HG03469 (cell line): ENCODE measurements at regions not wholly inside any gene's neighbourhood (a gene's known extent, or its start where the extent isn't known, plus 50 kb on each side); places are given as distances from the start of the nearest gene placed in this dataset.
"Not testable (repeated sequence)": the region's sequence is repeated elsewhere in the genome, so short reads cannot be mapped to it uniquely, and the experiment has no call there.

Source experiments
- ATAC-seq: cut with Tn5 transposase; IDR thresholded peaks from one replicate; pipeline ENCODE4 v1.9.1; 2021; ENCODE audit warnings: mild to moderate bottlenecking, moderate library complexity, moderate number of reproducible peaks; ENCODE audit not compliant: unreplicated experiment

DNA sequence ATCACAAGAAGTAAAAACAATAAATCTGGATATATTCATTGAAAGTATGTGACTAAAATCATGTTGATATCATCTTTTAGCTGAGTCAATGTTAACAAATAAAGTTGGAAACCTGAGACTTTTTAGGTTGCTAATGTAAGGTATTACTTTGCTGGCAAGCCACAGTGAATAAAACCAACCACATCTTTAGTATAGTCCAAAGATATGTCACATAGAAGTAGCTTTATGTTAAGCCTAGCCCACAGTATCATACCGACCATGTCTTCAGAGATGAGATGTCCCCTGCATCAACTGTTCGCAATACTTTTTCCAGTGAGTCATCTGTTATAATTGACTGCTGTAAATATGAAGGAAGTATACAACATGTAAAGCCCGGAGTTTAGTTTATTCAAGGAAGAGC, 107.6 kb upstream of the MCHR2 start:
- ATAC-seq: no peak

DNA sequence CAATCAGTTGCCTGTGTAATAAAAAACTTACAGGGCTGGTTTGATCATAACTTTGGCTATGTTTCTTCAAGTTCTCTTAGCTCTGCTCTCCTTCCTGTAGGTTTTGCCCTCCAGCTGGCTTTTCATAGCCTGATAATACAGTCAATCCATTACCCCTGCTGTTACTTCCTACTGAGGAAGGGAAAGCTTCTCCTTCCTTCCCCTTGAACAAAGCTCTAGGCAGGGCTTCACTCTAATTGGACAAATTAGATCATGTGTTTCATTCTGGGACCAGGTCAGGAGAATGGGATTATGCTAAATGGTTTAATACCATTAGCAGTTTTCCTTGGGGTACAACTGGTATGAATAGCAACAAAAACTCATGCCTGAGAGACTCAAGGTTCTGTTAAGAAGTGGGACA, 106.8 kb upstream of the MCHR2 start:
- no peak for ATAC-seq

DNA sequence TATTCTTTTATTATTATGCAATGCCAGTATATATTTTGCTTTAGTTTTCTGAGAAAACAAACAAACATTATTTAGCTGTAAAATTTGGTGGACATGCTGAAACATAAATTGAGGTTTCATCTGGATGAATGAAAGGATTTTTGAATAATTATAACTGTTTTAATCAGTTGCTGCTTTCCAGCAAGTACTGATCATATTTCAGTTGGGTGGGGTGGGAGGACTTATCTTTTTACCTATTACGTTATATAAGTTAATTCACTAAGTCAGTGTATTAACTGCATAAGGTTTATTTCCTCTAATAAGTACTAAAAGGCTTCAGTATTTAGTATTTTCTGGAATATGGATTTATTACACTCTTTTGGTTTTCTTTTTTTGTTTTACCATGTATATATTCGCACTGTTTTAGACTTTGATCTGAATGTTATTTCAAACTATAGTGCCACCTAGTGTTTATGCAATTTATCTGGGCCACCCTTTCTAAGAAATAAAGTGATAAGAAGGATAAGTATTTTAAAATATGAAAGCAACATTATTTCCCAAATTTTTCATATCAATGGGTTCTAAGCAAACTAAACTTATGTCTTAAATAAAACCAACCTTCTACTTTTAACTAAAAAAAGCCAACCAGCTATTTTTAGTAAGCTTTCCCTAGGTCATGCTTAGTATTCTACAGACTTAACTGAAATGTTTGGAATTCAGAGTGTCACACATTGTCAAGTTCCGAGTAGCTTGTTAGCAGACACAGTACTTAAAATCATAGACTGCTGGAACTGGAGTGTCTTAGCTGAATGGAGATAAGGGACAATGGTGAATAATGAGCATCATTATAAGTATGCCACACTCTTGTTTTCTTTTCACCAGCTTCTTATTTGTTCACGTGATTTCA, 105.4 kb upstream of the MCHR2 start:
- no peak for ATAC-seq

DNA sequence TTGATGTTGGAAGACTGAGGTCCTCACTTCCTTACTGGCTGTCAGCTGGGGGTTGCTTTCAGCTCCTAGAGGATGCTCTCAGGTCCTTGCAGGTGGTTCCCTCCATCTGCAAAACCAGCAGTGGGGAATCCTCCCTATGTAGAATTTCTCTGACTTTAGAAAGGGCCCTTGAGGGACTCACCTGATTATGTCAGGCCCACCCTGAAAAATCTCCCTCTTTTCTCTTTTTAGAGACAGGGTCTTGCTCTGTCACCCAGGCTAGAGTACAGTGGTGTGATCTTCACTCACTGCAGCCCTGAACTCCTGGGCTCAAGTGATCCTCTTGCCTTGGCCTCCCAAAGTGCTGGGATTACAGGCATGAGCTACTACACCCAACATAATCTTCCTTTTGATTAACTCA, 102.9 kb upstream of the MCHR2 start:
- ATAC-seq: no peak

DNA sequence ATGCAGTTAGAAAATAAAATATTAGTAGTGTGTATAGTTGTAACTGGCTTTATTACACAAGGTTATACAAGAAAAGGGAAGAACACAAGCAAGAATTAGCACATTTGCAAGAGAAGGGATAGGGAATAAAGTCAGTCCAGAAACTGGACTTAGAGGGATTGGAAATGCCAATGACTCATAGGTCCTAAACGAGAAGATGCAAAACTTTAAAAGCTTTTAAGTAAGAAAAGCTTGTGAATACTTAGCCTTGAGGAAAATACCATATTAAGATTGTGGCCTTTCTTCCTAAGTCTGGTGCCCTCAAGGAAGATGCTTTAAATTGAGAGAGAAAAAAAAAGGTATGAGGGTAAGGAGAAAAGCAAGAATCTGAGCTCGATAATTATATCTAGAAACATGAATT, 102.3 kb upstream of the MCHR2 start:
- ATAC-seq: no peak

DNA sequence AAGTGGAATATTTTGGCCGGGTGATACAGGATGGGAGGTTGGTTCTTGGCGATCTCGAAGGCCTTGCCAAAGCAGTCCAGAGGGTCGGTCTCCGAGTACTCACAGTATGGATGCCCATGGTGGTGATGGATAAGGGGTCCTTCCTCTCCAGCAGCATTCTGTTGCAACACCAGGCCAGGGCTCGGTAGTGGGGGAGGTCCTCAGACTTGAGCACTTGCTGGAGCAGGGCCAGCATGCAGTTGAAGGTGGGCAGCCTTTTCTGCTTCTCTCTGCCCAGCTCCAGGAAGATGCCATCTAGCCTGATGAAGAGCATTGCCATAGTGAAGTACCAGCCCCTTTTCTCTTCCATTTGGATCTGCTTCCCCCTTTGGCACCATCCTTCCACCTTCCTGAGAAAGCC, 99.4 kb upstream of the MCHR2 start:
- no peak for ATAC-seq

DNA sequence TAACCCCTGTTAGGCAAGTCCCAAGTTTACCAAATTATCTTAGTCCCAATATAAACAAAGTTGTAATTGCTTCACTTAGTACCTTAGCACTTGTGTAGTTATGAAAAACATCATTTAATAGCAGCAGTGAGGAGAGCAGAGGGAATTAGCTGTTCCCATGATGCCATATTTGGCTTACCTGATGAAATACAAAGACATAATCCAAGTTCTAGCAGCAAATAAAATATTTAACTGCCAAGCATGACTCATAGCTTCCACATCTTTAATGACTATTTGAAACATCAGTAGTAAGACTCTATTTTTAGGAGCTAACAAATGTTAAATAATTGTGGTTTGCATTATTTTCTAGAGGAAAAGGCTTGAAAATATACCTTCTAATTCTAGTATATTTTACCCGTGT, 94.0 kb upstream of the MCHR2 start:
- no peak for ATAC-seq

DNA sequence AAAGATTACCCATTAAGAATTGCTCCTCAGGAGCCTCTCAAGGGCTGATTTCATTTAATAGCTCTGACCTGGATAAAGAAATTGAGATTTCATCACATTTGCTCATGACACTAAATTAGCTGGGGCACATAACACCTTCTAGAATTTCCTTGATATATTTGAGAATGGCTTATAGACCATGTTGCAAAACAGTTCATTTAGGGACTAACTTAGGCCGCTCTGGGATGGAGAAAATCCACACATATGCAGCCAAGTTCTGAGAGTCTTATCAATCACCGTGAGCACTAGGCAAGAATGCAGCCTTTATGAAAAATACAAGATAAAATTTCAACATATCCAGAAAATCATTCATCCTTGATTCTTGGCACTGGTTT, 91.0 kb upstream of the MCHR2 start:
- no peak for ATAC-seq

DNA sequence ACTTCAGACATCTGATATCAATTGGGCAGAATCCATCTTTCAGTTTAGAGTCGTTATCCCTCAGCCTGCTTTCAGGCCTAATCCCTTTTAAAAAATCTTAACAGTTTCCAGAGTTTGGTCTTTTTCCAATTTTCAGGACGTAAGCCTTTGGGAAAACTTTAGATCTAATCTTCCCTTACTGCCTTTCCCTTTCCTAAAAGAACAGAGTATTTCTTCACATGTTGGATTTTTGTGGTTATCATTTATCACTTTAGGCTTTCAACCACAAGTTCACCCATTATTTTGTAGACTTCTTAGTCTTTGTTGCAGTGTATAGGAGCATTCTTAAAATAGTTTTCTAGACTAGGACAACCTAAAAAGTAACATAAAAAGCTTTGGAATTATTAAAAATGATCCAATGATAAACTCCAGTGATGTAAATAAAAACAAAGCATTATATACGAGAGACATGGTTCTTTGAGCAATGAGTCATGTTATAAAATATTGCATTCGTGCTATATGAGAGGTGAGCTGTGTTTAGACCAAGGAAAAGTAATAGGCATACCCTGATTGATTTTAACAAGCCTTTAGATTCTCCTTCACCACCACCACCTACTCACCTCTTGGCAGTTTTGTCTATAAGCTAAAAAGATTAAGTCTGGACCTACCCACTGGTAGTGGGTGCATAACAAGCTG, 90.4 kb upstream of the MCHR2 start:
- ATAC-seq: no peak

DNA sequence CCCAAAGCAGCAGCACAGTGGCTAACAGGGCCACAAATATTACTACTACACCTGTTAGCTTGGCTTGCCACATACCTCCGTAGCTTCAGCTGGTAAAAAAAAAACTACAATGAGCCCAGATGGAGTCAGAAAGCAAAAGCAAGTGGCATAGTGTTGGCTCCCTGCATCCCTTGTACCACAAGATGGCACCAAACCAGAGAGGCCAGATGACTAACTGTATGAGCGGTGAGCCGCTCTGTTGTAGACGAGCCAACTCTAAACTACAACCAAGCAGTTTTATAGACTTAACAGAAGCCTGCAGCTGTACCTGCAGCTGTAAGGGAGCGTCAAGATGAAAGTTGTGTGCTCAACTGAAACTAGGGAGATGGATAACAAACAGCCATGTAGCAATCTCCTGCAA, 84.5 kb upstream of the MCHR2 start:
- ATAC-seq: no peak

DNA sequence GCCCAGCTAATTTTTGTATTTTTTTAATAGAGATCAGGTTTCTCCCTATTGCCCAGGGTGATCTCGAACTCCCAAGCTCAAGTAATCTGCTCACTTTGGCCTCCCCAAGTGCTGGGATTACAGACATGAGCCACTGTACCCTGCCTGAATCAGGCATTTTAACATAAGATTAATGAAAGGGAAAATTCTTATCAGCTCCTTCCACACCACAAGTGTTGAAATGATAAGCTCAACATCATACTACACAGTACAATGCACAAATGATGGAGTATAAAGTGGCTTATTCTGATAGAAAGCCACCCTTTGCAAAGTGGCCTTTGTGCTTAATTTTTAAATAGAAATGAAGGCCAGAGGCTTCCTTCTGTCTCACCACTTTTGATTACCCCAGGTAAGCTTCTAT, 71.3 kb upstream of the MCHR2 start:
- ATAC-seq: no peak

DNA sequence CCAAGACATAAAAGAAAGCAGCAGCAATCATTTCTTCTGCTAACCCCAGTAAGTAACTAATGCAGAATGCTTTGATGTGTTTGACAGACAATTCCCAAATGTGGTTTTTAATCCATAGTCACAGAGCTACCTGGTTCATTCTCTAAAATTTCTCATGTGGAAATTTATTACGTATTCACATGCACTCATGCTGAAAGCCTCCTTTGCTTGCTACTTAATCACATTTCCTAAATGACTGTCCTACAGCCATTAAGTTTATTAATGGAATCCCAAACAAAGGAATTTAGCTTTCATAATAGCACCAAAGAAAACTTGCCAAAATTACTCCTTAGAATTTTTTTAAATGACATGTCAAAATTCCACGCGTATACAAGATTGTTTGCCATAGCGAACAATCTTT, 68.6 kb upstream of the MCHR2 start:
- ATAC-seq: no peak

DNA sequence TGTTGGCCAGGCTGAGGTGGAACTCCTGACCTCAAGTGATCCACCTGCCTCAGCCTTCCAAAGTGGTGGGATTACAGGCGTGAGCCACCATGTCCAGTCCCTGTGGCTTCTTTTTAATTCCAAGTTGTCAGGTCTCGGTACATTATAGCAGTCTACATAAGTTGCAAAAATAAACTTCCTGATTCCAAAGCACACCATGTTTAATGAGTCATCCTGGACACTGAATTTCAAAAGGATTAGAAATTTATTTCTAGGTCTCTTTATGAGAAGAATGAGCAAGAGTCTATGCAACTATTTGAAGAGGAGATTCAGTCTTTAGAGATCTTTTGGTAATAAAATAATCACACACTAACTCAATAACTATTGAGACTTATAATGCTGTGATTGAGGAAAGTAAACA, 63.9 kb upstream of the MCHR2 start:
- no peak for ATAC-seq

DNA sequence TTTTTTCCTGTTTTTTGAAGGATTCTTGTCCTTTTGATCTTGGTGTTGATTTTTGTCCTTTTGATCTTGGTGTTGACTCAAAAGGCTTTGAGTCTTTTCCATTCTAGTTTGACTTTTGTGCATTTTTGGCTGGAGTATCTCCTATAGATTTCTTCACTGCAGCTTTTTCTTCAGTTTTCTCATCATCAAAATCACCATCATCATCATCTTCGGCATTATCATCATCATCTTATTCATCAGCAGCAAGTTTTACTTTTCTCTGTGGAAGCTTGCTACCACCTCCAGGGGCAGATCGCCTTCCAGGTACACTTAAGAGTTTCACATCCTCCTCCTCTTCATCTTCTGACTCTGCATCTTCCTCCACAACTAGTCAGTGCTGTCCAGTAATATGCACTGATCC, 56.5 kb upstream of the MCHR2 start:
- no peak for ATAC-seq

DNA sequence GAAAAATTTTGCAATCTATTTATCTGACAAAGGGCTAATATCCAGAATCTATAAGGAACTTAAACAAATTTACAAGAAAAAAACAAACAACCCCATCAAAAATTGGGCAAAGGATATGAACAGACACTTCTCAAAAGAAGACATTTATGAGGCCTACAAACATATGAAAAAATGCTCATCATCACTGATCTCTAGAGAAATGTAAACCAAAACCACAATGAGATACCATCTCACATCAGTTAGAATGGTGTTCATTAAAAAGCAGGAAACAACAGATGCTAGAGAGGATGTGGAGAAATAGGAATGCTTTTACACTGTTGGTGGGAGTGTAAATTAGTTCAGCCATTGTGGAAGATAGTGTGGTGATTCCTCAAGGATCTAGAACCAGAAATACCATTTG, 49.9 kb upstream of the MCHR2 start:
- ATAC-seq: not testable (repeated sequence)
